PFSK-1 (cell line): ENCODE measurements at regions not wholly inside any gene's neighbourhood (a gene's known extent, or its start where the extent isn't known, plus 50 kb on each side); places are given as distances from the start of the nearest gene placed in this dataset.

ENCODE experiments used
- POLR2AphosphoS5 ChIP-seq: IDR thresholded peaks from 2 replicates; pipeline ENCODE4 v1.6.1; 2012; ENCODE audit warnings: low read depth, mild to moderate bottlenecking, control low read depth, low read length, moderate library complexity
- REST ChIP-seq, 2 experiments: IDR thresholded peaks; 2 replicates each; pipeline versions ENCODE4 v1.6.1 to v1.8.0; 2011 to 2012; ENCODE audit warnings: low read depth in 2 of 2, low read length in 2 of 2, control low read depth in 1 of 2, inconsistent platforms in 1 of 2, mild to moderate bottlenecking in 1 of 2, moderate library complexity in 1 of 2; ENCODE audit not compliant: insufficient read depth in 1 of 2
- SIN3A ChIP-seq: IDR thresholded peaks from 2 replicates; pipeline ENCODE4 v1.6.1; 2012; ENCODE audit warnings: mild to moderate bottlenecking, low read length, moderate library complexity, borderline replicate concordance; ENCODE audit not compliant: insufficient read depth
- TAF1 ChIP-seq: IDR thresholded peaks from 2 replicates; pipeline ENCODE4 v1.6.1; 2012; ENCODE audit warnings: low read length, control low read depth, borderline replicate concordance; ENCODE audit not compliant: insufficient read depth

- TF ChIP-seq REST (IDR thresholded peaks at IDR 0.05; ENCODE audit: insufficient read depth in 1 of 2, low read depth in 2 of 2, low read length in 2 of 2) (no peak), TAF1 (no peak), POLR2AphosphoS5 (no peak), SIN3A (no peak)
Observed at GRCh38 chr2:139778732-139779131, 998.5 kb upstream of the NXPH2 start.
